GM18502 (cell line): ENCODE measurements at regions not wholly inside any gene's neighbourhood (a gene's known extent, or its start where the extent isn't known, plus 50 kb on each side); places are given as distances from the start of the nearest gene placed in this dataset.

Source experiments
- ATAC-seq: cut with Tn5 transposase; IDR thresholded peaks from one replicate; pipeline ENCODE4 v1.9.1; 2021; ENCODE audit warnings: mild to moderate bottlenecking; ENCODE audit not compliant: unreplicated experiment, poor library complexity

DNA sequence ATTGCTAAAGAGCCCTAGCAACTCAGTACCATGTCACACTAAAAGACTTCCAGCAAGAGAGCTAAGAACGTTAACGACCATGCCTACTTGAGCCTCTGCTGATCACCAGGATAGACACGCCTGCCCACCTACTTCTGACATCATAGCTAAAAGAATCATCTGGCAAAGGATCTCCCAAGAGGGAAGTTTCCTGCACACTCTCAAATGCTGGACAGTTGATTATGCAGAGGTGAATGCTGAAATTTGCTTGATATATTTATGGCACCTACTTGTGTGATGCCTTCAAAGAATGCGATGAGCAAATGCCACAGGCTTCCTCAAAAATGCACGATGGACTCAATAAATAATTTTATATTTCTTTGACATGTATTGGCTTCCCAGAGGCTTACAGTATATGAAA, 113.6 kb downstream of the GALC start:
- ATAC-seq, result no peak

DNA sequence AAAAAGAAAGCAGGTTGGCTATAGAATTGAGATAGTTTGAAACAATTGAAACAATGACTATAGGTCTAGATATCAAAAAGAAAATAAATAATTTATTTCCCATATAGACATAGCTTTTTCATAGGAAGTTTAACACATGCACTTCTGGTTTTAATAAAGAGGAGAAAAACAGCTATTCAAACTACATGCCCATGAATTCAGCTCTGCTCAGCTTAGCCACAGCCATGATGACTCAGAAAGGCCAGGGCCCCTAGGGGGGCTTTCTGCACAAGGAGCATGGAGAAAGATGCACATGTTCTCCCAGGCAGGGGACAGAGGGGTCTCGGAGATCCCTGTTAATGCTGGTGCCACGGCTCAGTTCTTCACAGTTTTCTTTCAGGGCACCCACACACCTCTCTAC, 114.0 kb downstream of the GALC start:
- no peak for ATAC-seq

DNA sequence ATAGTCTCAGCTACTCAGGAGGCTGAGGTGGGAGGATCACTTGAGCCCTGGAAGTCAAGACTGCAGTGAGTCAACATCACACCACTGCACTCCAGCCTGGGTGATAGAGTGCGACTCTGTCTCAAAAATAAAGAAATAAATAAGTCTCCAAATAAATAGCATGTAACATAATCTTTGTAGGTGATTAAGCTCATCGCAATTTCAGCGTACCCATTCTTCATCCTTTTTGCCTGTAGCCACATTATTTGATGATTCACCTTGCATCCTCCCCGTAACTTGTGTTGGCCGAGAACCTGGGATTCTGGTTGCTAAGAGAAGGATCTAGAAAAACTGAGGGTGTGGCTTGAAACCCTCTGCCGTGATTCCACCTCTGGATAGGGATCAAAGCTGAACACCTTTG, 115.1 kb downstream of the GALC start:
- no peak for ATAC-seq

DNA sequence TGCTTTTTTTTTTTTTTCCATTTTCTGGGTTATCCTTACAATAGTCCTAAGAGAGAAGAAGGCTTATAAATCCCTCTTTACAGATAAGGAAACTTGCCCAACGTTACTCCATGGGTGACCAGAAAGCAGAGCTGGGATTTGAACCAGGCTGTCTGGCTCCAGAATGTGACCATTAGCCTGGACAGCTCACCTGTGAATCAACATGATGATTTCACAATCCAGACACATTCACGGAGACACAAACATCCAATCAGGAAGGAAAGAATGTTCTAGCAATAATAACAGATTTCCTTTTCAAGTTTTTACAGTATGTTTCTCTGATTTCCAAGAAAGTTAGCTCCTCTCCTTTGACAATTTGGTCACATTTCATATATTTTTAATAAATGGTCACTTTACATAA, 118.3 kb downstream of the GALC start:
- ATAC-seq, result no peak

DNA sequence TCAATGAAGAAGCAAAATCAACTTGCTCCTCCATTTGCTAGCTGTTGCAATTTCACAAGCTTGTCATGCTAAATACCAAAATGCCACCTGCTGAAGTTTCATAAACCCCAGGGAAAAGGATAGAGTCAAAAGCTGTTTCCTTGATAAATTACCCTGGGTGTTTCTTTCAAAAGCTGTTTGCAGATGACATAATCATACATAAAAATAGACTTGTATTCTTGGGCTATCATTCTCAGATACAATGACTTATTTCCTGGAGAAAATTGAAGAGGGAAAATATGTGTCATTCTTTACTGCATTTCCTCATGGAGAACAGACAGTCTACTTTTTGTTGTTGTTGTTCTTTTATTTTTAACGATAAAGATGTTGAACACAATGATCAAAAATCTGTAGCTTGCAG, 119.2 kb downstream of the GALC start:
- no peak for ATAC-seq

DNA sequence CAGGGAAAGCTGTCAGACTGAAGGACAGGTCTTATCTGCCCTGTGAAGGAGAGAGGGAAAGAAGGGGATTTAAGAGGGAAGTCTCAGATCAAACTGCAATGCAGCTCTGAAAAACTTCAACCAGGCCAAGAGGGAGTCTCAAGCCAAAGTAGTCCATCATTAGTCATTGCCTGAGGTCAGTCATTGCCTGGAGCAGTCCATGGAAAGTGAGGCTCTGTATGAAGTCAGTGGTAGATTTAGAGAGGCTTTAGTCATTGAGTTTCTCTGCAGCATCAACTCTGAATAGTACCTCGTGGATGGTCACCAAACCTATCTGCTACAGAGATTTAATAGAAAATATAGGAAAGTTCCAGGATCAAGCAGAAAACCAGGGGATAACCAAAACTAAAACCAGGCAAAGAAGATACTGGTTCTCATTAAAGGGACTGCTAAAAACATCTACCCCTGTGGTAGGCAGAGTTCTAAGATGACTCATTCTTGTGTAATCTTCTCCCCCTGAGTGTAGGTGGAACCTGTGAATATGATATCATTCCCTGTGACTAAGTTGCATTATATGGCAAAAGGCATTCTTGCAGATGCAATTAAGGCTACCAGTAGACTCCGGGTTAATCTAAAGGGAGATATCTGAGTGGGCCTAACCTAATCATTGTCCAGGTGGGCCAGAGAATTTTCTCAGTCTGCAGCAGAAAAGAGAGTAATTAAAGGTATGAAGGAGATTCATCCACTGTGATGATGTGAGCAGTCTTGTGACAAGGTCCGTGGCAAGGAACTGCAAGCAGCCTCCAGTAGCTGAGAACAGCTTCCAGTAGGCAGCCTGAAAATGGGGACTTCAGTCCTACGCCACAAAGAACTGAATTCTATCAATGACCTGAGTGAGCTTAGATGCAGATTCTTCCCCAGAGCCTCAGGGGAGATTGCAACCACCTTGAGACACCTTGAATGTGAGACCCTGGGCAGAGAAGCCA, 123.1 kb downstream of the GALC start:
- ATAC-seq, result peak; percentile 87

DNA sequence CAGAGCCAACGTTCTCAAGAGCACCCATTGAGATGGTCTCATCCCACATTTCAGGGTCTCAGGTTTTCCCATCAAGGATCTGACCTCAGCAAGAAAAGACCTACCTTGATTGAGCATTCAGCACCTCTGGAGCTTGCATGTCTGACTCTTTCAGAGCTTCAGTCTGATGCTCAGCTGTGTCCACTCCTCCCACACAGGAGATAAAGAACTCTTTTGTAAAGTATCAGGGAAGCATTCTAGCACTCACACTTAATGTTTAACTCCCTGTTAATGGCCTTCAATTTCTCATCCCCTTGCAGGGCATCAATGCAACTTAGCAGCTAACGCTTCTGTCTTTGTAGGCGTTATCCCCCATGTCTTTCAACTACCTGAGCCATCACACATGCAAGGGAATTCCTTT, 124.1 kb downstream of the GALC start:
- ATAC-seq, result no peak

DNA sequence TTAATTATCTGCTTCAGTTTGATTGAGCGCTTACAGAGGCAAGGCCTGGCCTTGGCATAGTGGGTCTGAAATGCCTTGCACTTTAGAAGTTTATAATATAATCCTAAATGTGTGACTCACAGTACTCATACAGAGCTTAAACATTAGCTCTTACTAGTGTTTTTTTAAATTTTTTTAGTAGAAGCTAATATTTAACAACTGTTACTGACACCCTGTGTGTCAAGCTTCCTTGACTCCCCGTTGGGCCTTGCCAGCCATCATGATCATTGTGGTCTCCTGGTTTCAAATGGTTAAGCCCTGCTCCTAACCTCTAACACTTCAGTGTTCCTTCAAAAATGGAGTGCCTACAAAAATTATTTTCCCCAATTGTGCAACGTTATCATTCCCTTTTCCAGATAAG, 126.9 kb downstream of the GALC start:
- no peak for ATAC-seq

DNA sequence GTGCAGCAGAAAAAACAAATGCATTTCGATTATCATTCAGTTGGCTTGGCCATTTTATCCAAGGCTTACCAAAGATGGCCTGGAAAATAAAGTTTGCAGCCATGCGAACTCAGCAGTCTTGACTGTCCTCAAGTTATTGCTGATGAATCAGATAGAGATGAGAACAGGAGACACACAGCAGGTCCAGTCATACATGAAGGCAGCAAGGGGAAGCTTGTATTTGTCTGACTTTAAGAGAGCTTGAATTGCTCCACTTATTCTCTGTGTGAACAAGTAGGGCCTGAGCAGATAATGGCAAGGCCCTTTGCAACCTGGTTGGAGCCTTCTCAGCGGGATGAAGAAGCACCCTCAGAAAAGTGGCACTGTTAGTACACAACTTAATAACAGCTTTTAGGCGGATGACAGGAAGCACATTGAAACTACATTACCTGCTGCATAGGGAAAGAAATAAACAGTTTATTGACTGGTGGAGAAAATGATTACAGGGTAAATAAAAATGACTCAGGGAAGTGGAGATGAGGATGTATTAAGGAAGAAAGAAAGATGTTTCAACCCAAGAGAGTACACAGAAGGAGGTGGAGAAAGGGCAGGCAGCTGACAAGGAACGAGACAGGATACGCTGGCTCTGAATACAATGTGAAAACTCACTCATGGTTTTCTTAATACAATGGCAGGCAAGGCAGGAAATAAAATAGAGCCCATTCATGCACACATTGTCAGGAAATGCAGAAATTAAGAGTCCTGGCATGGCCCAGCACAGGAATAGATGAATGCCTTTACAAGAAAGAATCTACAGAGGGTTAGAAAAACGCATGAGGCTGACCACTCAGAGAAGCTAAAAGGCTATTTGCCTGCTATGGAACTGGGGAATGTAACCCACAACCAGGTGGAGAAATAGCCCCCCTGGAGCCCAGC, 128.4 kb downstream of the GALC start:
- no peak for ATAC-seq

DNA sequence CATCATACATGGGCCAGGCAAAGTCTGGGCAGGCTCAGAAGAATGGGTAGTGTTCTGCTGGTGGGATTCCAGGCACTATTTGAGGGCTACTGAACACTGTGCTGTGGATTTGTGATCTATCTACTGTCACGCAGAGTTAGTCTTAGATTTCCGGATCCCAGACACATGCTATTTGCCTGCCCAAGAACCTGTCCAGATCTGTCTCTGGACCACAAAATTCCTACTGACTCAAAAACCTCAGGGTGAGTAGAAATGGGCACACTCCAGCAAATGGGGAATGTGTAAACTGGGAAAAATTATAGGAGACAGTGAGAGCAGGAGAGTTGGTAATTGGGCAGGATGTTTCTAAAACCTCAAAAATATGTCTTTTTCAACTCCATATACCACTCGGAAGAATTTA, 129.9 kb downstream of the GALC start:
- no peak for ATAC-seq

DNA sequence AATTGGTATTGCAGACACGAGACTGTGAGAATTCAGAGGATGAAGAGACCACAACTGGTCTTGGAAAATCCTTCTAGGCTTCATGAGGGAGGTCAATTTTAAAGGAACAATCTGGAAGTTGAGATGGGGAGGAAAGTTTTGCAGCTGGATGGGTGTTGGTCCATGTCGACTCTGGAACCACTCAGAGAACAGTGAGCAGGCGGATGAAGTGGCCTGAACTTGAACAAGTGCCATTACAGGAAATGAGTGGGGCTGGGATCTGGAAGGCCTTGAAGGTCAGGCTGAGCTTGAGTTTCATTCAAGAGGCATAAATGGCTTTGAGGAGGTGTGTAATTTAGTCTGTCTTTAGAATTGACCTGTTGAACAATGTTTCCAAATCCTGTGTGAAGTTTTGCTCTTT, 140.9 kb downstream of the GALC start:
- ATAC-seq, result no peak

DNA sequence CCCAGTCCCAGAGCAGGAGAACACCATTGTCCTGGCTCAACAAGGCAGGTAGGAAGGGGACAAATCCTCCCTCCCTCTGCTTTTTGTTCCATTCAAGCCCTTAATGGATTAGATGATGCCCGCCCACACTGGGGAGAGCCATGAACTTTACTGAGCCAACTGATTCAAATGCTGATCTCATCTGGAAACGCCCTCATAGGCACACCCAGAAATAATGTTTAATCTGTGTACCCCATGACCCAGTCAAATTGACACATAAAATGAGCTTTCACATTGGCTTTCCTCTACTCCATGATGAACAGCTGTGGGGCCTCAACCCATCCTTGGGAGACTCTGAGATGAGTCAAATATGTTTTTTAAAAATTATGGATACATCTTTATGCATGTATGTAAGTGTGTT, 141.8 kb downstream of the GALC start:
- ATAC-seq, result no peak

DNA sequence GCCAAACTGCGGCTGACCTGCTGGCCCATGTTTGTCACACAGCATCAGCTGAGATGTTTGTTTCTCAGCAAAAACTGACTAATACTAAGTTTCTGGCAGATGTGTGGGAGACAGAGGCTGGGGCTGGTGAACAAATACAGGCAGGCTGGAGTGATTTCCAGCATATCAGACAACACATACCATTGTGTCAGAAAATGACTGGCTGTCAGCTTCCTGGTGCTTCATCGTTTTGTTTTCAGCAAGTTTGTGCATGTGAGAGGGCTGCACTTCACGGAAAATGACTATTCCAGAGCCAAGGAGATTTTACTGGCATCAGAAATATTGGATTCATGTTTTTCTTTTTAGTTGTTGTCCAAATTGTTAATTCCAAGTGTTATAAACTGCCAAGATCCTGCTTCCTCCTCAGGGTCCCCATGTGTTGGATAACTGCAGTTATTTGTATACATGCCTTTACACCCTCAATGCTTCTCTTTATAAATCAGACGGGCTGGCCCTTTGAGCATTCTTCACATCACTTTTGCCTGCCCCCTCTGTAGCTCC, 145.7 kb downstream of the GALC start:
- no peak for ATAC-seq

DNA sequence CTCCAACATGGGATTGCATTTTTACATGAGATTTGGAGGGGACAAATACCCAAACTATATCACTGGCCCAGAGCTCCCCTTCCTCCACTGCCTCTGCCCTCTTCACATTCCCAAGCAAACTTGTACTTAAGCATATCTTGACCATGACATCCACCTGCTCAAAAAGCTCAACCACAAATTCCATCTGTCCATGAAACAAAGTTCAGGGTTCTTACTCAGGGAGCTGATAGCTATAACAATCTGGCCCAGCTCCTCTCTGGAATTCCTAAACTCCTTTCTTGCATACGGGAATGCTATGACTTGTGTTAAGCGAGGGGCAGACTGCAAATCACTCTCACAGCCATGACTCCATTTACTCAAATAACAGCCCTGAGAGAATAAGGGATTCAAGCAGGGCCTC, 152.1 kb downstream of the GALC start:
- no peak for ATAC-seq

DNA sequence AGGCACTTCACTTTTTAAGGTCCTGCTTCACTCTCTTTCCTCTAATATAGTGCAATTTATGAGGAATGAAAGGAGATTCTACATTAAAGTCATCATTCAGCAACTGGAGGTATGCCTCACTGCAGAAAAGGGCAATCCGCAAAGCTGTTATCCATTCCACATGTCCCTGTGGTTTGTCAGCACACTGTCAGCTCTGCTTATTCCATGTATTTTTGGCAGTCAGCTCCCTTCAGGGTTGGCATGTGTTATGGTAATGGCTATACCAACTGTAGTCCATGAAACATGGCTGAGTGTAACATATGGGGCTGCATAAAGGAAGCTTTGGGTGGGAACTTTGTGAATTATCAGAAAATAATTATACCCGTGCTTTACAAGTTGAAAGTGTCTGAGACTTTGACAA, 154.1 kb downstream of the GALC start:
- no peak for ATAC-seq

DNA sequence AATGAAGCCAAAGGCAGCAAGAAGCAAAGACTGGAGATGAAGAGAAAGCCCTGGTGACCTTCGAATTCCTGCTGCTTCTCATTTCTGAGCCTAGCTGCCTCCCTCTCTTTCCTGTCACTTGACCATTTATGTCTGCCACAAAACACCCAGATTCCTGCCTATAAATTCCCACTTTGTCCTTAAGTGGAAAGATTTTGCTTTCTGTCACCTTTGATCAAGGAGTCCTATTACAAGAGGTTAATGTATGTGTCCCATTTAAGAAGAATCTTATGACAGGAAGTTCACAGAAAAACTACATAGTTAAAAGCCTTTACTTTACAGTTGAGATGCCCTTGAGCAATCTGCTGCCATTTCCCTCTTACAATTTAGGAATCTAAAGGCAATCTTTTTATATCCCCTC, 155.7 kb downstream of the GALC start:
- no peak for ATAC-seq

DNA sequence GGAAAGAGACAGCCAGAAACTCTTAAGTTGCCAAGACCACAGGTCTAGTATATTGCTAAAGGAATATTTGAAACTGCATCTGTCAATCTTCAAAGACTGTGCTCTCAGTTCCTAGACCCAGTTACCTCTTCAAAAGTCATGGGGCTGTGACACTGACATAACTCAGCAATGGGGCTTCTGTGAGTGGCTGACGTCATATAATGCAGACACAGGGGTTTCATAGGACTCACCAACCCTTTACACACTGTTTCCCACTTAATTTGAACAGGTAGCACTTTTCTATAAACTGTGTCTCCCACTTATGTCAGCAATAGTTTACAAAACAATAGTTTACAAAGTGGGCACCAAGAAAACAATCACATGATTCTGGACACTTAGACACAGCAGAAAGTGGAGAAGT, 158.4 kb downstream of the GALC start:
- no peak for ATAC-seq

DNA sequence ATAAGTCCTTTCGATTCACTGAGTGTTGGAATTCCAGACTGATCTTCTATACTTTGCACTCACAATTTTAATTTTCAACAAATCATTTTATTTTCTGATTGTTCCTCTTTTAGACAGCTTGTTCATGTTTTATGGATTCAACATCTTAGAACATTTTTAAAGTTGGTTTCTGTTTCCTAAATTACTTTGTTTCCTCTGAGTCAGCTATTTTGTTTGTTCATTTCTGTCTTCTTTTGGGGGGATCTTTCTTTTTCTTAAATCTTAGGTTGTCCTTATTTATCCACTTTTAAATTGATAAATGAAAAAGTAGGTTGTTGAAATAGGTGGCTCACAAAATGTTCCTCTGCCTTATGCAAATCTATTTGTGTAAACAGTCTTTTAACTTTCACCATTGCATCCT, 160.0 kb downstream of the GALC start:
- ATAC-seq, result no peak

DNA sequence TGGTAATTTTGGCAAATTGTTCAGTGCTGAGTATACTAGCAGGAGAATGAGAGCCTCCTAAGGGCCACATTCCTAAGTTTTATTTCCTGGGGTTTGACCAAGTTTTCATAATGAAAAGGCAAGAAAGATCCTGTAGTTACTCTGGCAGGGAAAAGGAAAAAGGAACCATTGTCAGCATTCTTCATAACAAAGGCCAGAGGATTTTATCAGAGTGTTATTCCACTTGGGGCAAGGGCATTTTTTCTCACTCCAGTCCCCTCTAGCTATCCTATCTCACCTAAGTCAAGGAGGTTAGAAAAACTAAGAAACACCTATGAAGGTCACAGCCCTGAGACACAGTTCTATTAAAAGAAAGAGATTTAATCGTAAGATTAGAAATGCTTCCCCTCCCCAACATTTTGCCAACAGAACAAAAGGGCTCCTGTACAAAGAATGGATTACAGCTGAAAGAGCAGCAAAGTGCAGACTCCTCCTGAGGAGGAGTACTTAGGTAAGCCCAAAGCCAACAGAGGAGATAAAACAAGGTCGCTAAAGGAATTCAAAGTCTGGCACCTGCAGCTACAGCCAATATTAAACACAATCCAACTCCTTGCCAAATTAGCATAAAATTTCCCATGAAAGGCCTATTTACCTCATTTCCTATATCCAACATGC, 162.4 kb downstream of the GALC start:
- no peak for ATAC-seq

DNA sequence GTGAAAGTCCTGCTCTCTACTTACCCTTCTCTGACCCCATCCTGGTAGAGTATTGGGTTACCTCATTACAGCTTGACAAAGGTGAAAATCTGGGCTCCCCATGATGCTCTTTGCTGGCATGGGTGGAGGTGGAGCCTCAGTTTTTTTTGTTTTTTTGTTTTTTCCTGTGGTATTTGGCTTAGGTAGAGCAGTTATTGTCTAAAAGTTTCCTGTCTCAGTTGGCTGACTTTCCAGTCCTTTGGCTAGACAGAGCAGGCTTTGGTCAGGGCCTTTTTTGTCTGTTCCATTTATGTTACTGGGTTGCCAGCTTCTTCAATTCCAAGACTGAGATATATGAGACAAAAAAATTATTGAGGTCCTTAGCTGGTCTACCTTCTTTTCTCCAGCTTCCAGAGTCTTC, 163.4 kb downstream of the GALC start:
- no peak for ATAC-seq

DNA sequence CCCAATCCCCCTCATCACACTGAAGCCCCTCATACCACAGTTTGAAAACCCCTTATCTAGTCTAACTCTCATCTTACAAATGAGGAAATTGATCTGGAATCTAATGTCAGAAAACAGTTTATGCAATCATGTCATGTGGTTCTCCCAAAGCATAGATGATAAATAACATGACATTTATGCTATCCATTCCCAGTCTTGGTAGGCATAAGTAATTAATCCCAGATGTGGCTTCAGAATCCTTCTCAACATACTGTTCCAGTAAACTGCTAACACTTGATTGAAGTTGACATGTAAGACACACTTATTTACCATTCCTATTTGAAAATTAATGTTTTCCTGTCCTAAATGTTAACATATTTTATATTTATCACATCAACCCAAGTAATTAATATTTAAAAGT, 168.7 kb downstream of the GALC start:
- ATAC-seq, result no peak
